ENCODE measurements at regions not wholly inside any gene's neighbourhood (a gene's known extent, or its start where the extent isn't known, plus 50 kb on each side); places are given as distances from the start of the nearest gene placed in this dataset.

- Histone ChIP-seq H3K79me1 (ENCODE audit: insufficient read depth, low read depth, low read length, poor library complexity, severe bottlenecking) (no peaks in the 10 kb centered on the region), H3K14ac (ENCODE audit: insufficient read depth, low read length) (no peak overlapping the region), H3K18ac (ENCODE audit: insufficient read length, low read depth, low read length) (no peak overlapping the region), H3T11ph (ENCODE audit: low read length) (no peak overlapping the region), H2BK120ac (ENCODE audit: low read depth, low read length, poor library complexity, severe bottlenecking) (no peak overlapping the region), H3K27me3 (ENCODE audit: insufficient read depth, low read length) (no peaks in the 10 kb centered on the region), H3K56ac (ENCODE audit: insufficient read length, low read depth, low read length) (no peak overlapping the region), H3K23me2 (ENCODE audit: insufficient read length, low read depth, low read length, poor library complexity, severe bottlenecking) (no peaks in the 10 kb centered on the region), H2BK15ac (ENCODE audit: low read depth, low read length) (no peak overlapping the region), H2BK5ac (ENCODE audit: insufficient read length, low read length) (no peak overlapping the region), H3K4me1 (ENCODE audit: insufficient read depth, low read length) (no peaks in the 10 kb centered on the region), H3K4me2 (ENCODE audit: insufficient read depth, insufficient read length, low read length) (no peak overlapping the region), H3K79me2 (ENCODE audit: insufficient read depth, low read length) (no peaks in the 10 kb centered on the region), H3K27ac (ENCODE audit: insufficient read length, low read depth, low read length) (no peak overlapping the region), H2AK5ac (ENCODE audit: insufficient read length, low read length) (no peak overlapping the region), H4K5ac (ENCODE audit: insufficient read length, low read depth, low read length) (no peak overlapping the region), H3K4ac (ENCODE audit: low read depth, low read length) (no peak overlapping the region), H2BK20ac (ENCODE audit: low read depth, low read length, poor library complexity, severe bottlenecking) (no peak overlapping the region), H4K20me1 (ENCODE audit: control insufficient read depth, insufficient read depth, insufficient read length) (no peaks in the 10 kb centered on the region), H4K91ac (ENCODE audit: insufficient read length, low read depth, low read length) (no peak overlapping the region), H3K9ac (ENCODE audit: extremely low read depth, insufficient read length, low read length) (no peak overlapping the region), H3K23ac (ENCODE audit: insufficient read length, low read depth, low read length) (no peak overlapping the region), H2BK12ac (ENCODE audit: insufficient read length, low read depth, low read length) (no peak overlapping the region), H2AFZ (ENCODE audit: low read length) (no peak overlapping the region), H4K8ac (replicated peaks; ENCODE audit: insufficient read length, low read depth, low read length) (no peak overlapping the region), H3K9me3 (ENCODE audit: control insufficient read depth, low read depth, low read length) (no peaks in the 10 kb centered on the region)
- Mint-ChIP-seq H3K27me3 (ENCODE audit: low read depth) (no peaks in the 10 kb centered on the region), H3K9me3 (no peaks in the 10 kb centered on the region; a peak in 1 of 5 replicates), H3K4me3 (no peak overlapping the region), H3K27ac (no peak overlapping the region), H3K4me1 (no peaks in the 10 kb centered on the region), H3K36me3 (ENCODE audit: insufficient read depth in 1 of 3, low read depth in 3 of 3) (no peaks in the 10 kb centered on the region)
- TF ChIP-seq, protein P1, sequence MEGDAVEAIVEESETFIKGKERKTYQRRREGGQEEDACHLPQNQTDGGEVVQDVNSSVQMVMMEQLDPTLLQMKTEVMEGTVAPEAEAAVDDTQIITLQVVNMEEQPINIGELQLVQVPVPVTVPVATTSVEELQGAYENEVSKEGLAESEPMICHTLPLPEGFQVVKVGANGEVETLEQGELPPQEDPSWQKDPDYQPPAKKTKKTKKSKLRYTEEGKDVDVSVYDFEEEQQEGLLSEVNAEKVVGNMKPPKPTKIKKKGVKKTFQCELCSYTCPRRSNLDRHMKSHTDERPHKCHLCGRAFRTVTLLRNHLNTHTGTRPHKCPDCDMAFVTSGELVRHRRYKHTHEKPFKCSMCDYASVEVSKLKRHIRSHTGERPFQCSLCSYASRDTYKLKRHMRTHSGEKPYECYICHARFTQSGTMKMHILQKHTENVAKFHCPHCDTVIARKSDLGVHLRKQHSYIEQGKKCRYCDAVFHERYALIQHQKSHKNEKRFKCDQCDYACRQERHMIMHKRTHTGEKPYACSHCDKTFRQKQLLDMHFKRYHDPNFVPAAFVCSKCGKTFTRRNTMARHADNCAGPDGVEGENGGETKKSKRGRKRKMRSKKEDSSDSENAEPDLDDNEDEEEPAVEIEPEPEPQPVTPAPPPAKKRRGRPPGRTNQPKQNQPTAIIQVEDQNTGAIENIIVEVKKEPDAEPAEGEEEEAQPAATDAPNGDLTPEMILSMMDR (conservative IDR thresholded peaks at IDR 0.05): no peak
- no peak for DNase-seq
These were observed 132.3 kb upstream of the NETO1 start for GRCh38 chr18:72999971-73000607.

Data from H9 (cell line).